Fibroblast of the aortic adventitia (primary cell): ENCODE measurements at regions not wholly inside any gene's neighbourhood (a gene's known extent, or its start where the extent isn't known, plus 50 kb on each side); places are given as distances from the start of the nearest gene placed in this dataset.
"Not testable (repeated sequence)": the region's sequence is repeated elsewhere in the genome, so short reads cannot be mapped to it uniquely, and the experiment has no call there.

ENCODE experiments used
- DNase-seq: peaks from one replicate; pipeline ENCODE4 v3.0.0-alpha.2; 2010; ENCODE audit warnings: low read depth
- H3K4me3 ChIP-seq: 2 replicates; pipeline ENCODE4 v1.5.1; 2011; ENCODE audit warnings: low read depth, mild to moderate bottlenecking, control low read depth, low read length, moderate library complexity
- CTCF ChIP-seq: IDR thresholded peaks from 2 replicates; pipeline ENCODE4 v1.5.1; 2011; ENCODE audit warnings: mild to moderate bottlenecking, low read length, control low read depth, inconsistent platforms; ENCODE audit not compliant: insufficient read depth

DNA sequence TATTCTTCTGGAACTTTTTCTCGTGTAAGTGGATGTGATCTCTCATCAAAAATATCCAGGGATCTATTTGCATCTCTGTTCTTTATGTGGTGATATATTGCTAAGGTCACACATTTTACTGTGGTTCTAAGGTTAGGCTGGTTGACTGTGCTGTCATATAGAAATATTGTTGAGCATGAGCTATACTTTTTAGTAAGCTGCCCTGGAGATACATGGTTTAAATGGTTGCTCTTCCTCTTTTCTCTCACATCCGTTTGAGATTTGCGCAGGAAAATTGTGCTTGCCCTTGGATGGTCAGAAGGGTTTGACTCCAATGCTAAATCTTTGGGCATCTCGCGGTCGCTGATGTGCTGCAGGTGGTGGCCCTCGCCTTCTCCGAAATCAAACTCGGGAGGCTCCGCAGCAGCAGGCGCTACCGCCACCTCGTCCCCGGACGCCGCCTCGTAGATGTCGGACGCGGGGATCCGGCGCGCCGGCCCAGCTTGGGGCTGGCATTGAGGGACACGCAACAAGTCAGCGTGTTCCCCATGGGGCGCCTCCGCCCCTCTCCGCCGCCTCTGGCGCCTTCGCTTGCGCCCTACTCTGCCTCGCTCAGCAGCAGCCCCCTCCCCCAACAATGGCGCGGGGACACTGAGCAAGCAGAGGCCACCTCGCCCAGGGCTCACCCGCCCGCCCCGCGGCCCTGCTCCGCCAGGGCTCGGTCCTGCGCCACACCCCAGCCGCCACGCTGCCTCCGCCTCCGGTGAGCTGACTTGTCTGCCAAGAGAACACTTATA is 154.5 kb downstream of the MSN start:
- no peak overlapping the region for H3K4me3 ChIP-seq
- TF ChIP-seq CTCF = no peak
- DNase-seq = no peak

GRCh38 chrX:65819983-65820382 is 152.5 kb downstream of the MSN start:
- DNase-seq, H3K4me3 ChIP-seq: not testable (repeated sequence)

DNA sequence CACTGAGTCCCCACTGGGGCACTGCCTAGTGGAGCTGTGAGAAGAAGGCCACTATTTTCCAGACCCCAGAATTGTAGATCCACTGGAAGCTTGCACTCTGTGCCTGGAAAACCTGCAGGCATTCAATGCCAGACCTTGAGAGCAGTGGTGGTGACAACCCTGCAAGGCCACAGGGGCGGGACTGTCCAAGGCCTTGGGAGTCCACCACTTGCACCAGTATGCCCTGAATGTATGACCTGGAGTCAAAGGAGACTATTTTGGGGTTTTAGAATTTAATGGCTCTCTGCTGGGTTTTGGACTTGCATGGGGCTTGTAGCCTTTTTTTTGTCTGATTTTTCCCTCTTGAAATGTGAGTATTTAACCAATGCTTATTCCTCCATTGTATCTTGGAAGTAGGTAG is 145.8 kb downstream of the MSN start:
- no peak for DNase-seq
- no peak for TF ChIP-seq CTCF
- H3K4me3 ChIP-seq = no peak overlapping the region

GRCh38 chrX:65811558-65812228 is 144.2 kb downstream of the MSN start:
- no peak for DNase-seq
- no peak for TF ChIP-seq CTCF
- H3K4me3 ChIP-seq = no peak overlapping the region
